HG03135 (cell line): ENCODE measurements at regions not wholly inside any gene's neighbourhood (a gene's known extent, or its start where the extent isn't known, plus 50 kb on each side); places are given as distances from the start of the nearest gene placed in this dataset.
"Not testable (repeated sequence)": the region's sequence is repeated elsewhere in the genome, so short reads cannot be mapped to it uniquely, and the experiment has no call there.

Experiments used
- ATAC-seq: cut with Tn5 transposase; IDR thresholded peaks from one replicate; pipeline ENCODE4 v1.9.1; 2021; ENCODE audit warnings: mild to moderate bottlenecking, moderate library complexity; ENCODE audit not compliant: unreplicated experiment

- no peak for ATAC-seq
Observed at GRCh38 chr4:165548702-165549101, 169.9 kb downstream of the CPE start.

- ATAC-seq, result no peak
Observed at GRCh38 chr4:165553221-165553810, 174.5 kb downstream of the CPE start.

- no peak for ATAC-seq
Observed at GRCh38 chr4:165555302-165555701, 176.5 kb downstream of the CPE start.

DNA sequence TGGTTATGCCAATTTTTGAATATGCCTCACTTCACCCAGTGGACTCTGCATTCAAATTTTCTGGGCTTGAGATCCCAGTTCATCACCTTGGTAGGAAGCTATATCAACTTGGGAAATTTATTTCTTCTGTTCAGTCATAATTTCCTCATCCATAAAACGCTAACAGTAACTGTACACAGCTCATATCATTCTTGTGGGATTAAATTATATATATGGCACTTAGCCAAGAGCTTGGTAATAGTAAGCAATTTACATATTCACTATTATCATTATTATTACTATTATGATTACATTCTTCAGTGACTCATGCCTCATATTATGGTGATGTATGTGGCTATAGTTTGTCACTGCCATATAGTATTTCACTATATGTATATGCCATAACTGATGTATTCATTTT, 177.6 kb downstream of the CPE start:
- ATAC-seq, result no peak

DNA sequence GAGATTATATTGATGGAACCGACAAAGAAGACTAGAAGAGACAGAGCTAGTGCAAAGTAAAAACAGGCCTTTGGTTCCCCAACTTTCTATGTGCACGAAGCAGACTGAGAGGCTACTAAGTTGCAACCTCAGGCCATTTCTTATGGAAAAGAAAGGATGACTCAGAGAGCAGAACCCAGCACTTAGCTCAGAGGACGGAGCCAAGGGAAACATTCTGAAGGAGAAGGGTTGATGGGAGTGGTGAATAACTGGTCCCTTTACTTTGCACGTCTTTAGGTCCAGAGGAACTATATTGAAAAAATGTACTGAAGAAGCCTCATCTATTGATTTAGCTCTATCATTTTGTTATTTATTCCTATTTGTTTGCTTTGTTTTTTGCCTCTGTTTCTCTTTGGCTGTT, 182.1 kb downstream of the CPE start:
- no peak for ATAC-seq

DNA sequence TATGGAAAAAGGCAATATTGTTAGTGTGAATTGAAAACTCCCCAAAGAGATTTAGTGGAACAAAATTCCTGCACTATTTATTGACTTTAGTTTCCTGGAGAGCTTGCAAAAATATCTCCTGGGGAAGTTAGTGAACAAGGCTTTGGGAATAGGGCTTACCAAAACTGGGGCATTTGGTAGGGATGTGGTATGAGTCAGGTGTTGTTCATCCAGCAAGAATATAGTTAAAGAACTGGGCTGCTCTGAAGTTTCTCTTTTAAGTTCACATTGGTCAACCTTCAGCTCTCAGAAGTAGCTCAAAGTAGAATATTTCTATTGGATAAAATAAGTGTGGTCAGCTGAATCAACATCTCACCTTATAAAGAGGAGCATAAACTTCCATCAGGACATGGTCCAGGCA, 185.0 kb downstream of the CPE start:
- no peak for ATAC-seq

- no peak for ATAC-seq
Observed at GRCh38 chr4:165569031-165569430, 190.2 kb downstream of the CPE start.

DNA sequence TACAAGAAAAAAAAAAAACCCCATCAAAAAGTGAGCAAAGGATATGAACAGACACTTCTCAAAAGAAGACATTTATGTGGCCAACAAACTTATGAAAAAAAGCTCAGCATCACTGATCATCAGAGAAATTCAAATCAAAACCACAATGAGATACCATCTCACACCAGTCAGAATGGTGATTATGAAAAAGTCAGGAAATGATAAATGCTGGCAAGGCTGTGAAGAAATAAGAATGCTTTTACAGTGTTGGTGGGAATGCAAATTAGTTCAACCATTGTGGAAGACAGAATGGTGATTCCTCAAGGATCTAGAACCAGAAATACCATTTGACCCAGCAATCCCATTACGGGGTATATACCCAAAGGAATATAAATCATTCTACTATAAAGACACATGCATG, 192.7 kb downstream of the CPE start:
- not testable (repeated sequence) for ATAC-seq

DNA sequence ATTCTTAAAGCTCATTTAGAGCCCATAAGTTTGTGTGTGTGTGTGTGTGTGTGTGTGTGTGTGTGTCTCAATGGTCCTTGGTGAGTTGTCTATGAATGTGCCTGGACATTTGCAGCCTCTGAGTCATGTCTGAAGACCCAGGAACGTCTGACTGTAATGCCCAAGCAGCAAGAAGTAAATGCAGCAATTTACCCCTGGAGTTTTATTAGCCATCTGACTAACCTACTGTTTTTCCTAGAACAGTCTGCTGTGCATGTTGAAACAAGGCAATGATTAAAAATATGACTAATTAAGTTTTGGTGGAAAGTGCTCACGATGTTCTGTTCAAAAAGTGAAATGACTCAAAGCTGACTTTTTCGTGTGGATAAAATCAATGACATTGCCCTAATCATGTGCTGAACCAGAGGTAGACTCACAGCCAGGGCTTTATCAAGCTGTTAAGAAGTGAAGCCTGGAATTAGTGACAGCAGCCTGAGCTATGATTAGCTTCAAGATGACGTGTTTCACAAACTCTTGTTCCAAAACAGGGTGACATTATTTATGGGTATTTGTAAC, 201.6 kb downstream of the CPE start:
- ATAC-seq, result no peak

GRCh38 chr4:165583341-165583740, 204.5 kb downstream of the CPE start:
- no peak for ATAC-seq

DNA sequence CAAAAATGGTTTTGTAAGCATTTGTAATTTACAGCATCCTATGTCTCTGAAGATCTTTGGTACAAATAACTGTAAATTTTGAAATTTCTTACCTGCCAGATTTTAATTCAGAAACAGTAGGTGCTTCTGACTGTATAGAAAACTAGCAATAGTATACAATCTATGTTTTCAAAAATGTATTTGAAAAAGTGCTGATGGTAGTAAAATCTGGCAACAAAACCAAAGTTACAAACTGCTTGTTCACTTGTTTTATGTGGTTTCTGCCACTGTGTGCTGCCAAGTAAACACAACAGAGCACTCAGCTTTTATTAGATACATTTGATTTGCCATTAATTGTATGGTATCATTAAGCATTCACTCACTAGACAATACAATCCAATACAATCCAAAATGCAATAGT, 206.1 kb downstream of the CPE start:
- no peak for ATAC-seq

DNA sequence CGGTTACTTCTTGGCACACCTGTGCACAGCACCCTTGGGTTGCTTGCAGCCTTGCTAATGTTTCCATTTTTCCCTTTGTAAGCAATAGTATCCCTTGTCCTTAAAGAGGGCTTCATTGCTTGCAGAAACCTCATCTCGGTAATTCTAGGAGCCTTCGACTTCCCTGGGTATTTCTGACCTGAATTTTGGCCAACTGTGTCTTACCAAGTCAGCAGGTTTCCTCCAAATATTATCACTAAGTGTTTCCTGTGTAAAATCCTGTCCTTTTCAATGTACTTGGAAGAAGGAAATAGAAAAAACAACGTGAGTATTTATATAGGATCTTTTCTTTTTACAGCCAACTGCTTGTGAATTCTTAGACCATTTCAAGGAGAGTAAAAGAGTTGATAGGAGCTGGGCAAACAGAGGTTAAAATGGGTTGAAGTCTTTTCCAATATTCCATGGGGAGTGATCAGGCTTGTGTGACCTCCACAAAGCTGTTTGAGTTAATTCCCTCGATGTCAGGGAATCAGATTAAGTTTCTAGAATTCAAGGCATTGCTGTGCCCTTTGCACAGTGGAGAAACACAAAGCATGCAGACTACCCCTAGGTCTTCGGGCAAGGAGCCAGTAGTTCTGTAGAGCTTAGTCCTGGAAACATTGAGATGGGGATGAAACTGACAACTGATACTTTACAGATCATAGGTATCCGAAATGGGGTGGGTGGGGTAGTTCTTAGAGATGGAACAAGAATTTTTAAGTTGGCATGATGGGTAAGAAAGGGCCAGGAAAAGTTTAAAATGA, 209.9 kb downstream of the CPE start:
- ATAC-seq, result no peak

- no peak for ATAC-seq
Observed at GRCh38 chr4:165592386-165592785, 213.6 kb downstream of the CPE start.

DNA sequence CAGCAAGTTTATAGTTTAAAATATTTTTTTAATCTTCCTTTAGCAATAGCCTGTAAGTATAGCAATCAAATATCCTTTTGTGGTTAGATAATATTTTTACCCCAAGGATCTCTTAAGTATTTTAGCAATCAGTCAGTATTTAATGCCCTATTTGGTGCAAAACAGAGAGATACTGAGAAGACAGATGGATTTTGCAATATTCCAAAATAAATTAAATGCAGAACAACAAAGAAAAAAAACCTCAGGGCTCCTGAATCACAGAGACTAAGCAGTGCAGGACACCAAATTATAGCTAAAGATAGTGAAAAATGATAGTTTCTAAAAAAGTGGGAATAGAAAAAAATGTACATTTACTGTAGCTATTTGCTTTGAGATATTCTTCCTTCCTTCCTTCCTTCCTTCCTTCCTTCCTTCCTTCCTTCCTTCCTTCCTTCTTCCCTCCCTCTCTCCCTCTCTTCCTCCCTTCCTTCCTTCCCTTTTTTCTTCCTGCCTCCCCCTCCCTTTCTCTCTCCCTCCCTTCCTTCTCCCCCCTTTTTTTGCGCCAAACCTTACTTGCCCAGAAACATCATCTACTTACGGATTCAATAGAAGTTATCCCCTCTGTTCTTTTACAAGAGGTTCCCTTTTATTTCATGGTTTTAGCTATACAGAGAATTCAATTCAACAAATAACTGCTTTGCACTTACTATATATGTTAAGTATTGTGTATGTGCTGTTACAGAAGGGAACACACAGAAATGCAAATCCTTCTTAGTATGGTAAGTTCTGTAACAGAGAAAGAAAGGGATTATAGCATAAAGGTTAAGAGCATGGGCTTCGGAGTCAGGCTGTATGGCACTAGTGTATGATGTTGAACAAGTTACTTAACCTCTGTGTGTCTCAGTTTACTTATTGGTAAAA, 219.0 kb downstream of the CPE start:
- no peak for ATAC-seq

GRCh38 chr4:165600959-165601683, 222.3 kb downstream of the CPE start:
- no peak for ATAC-seq

- no peak for ATAC-seq
Observed at GRCh38 chr4:165602621-165603020, 223.8 kb downstream of the CPE start.

DNA sequence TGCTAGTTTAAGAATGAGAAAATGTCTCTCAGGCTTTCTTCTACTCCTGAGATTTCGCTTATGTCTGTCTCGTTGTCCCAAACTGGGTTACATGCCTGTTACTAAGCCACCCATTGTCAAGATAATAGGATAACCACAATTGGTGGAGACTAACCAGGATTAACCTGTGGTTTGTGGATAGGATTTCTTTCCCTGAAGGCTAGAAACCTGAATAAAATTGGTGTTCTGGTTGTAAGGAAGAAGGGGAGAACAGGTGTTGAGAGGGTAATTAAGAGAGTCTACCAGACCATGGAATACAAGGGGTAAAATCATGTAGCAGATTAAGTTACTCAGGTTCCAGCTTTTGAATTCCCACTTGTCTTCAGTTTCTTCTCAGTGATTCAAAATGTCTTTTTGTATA, 225.4 kb downstream of the CPE start:
- no peak for ATAC-seq

DNA sequence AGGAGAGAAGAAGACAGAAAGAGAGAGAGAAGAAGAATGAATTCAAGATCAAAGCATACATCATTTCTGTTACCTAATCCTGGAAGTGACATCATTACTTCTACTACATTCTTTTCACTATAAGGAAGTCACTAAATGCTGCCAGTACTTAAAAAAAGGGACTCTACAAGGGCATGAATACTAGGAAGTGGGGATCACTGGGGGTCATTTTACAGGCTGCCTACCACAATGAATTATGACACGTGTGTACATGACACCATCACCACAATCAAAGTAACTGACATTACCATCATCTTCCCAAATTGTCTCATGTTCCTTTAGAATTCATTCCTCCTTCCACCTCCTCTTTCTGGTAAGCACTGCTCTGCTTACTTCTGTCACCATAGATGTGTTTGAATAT, 227.0 kb downstream of the CPE start:
- ATAC-seq, result no peak

GRCh38 chr4:165606465-165607205, 227.8 kb downstream of the CPE start:
- ATAC-seq, result no peak

DNA sequence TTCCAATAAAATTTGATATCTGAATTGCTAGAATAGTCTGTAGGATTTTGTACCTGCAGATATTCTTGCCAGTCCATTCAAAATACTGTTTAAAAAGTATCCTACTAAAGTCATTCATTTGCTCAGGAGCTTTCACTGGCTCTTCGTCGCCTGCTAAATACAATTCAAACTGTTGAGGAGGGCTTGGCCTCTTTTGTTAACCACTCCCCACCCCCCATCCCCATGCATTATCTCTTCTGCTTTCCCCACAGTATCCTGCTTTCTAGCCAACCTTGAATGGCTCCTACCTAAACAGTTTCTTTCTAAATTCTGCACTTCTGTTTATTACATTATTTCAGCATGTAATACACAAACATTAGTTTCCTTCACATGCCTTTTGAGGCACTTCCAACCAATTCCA, 230.8 kb downstream of the CPE start:
- ATAC-seq, result no peak
